ENCODE measurements at regions not wholly inside any gene's neighbourhood (a gene's known extent, or its start where the extent isn't known, plus 50 kb on each side); places are given as distances from the start of the nearest gene placed in this dataset.

- no peak for DNase-seq
Observed at GRCh38 chr4:19694812-19695211, 556.9 kb upstream of the SLIT2 start.

- DNase-seq: no peak
Observed at GRCh38 chr4:19693936-19694570, 557.7 kb upstream of the SLIT2 start.

GRCh38 chr4:19689511-19689910 is 562.2 kb upstream of the SLIT2 start:
- peak; percentile 8 for DNase-seq

- no peak for DNase-seq
Observed at GRCh38 chr4:19686456-19686855, 565.2 kb upstream of the SLIT2 start.

GRCh38 chr4:19684084-19684483 is 567.6 kb upstream of the SLIT2 start:
- DNase-seq: no peak

- DNase-seq: peak; percentile 38
Observed at GRCh38 chr4:19683426-19683825, 568.3 kb upstream of the SLIT2 start.

GRCh38 chr4:19677211-19677610 is 574.5 kb upstream of the SLIT2 start:
- DNase-seq: no peak

- no peak for DNase-seq
Observed at GRCh38 chr4:19675172-19675811, 576.4 kb upstream of the SLIT2 start.

- no peak for DNase-seq
Observed at GRCh38 chr4:19659101-19659500, 592.6 kb upstream of the SLIT2 start.

GRCh38 chr4:19657856-19658255 is 593.8 kb upstream of the SLIT2 start:
- no peak for DNase-seq

GRCh38 chr4:19655666-19656065 is 596.0 kb upstream of the SLIT2 start:
- no peak for DNase-seq

GRCh38 chr4:19650903-19651864 is 600.5 kb upstream of the SLIT2 start:
- DNase-seq: no peak

- DNase-seq: no peak
Observed at GRCh38 chr4:19645589-19645988, 606.1 kb upstream of the SLIT2 start.

- peak; percentile 20 for DNase-seq
Observed at GRCh38 chr4:19636451-19636850, 615.3 kb upstream of the SLIT2 start.

- DNase-seq: no peak
Observed at GRCh38 chr4:19631814-19632213, 619.9 kb upstream of the SLIT2 start.

- no peak for DNase-seq
Observed at GRCh38 chr4:19623866-19624265, 627.8 kb upstream of the SLIT2 start.

GRCh38 chr4:19615086-19615689 is 636.5 kb upstream of the SLIT2 start:
- no peak for DNase-seq

- DNase-seq: no peak
Observed at GRCh38 chr4:19614171-19614570, 637.5 kb upstream of the SLIT2 start.

- DNase-seq: no peak
Observed at GRCh38 chr4:19596342-19596741, 655.4 kb upstream of the SLIT2 start.

GRCh38 chr4:19592391-19592790 is 659.3 kb upstream of the SLIT2 start:
- DNase-seq: no peak

GRCh38 chr4:19583827-19584569 is 667.7 kb upstream of the SLIT2 start:
- DNase-seq: no peak

GRCh38 chr4:19580095-19580494 is 671.6 kb upstream of the SLIT2 start:
- no peak for DNase-seq

- DNase-seq: no peak
Observed at GRCh38 chr4:19579608-19580007, 672.1 kb upstream of the SLIT2 start.
